ENCODE measurements at regions not wholly inside any gene's neighbourhood (a gene's known extent, or its start where the extent isn't known, plus 50 kb on each side); places are given as distances from the start of the nearest gene placed in this dataset.
"Not testable (repeated sequence)": the region's sequence is repeated elsewhere in the genome, so short reads cannot be mapped to it uniquely, and the experiment has no call there.

DNA sequence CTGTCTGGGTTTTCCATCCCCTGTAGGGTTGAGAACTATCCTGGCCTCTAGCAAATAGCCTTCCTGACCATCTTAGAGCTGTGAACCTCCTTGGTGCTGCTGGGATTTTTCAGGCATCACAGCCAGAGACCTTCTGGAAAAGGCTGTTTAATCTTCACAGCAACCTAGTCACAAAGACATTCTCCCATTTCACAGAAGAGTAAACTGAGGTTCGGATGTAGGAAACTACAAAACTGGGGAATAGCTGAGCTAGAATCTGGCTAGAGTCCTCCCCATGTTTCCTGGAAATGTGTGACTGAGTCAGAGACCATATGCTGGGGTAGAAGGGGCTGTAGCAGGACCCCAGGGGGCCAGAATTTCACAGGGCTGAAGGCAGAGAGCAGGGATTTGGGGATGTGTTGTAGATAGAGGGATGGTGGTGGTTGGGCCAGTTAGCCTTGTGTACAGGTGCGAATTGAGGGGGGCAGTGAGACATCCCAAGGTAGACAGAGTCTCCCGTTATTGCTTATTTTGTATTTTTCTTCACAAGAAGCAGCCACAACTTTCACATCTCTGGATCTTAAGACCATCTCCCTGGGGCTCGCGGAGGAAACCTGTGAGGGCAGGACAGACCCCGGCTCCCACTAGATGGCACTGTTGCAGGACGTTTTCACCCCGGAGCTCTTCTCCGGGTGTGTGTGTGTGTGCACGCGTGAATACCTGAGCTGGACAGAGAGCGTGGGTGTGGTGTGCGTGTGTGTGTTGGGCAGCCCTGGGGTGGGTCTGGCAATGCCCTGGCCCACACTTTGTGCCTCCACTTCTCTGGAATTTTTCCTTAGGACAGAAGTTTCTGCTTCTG, 66.9 kb upstream of the PRR23C start:
- DNase-seq (ENCODE audit: low spot score), result peak; percentile 58
- Histone ChIP-seq H3K4me3 (no peak overlapping the region), H3K9me3 (no peaks in the 10 kb centered on the region), H3K27me3 (no peaks in the 10 kb centered on the region), H3K27ac (no peak overlapping the region), H3K36me3 (no peaks in the 10 kb centered on the region), H3K4me1 (no peaks in the 10 kb centered on the region)
- TF ChIP-seq, protein P1, sequence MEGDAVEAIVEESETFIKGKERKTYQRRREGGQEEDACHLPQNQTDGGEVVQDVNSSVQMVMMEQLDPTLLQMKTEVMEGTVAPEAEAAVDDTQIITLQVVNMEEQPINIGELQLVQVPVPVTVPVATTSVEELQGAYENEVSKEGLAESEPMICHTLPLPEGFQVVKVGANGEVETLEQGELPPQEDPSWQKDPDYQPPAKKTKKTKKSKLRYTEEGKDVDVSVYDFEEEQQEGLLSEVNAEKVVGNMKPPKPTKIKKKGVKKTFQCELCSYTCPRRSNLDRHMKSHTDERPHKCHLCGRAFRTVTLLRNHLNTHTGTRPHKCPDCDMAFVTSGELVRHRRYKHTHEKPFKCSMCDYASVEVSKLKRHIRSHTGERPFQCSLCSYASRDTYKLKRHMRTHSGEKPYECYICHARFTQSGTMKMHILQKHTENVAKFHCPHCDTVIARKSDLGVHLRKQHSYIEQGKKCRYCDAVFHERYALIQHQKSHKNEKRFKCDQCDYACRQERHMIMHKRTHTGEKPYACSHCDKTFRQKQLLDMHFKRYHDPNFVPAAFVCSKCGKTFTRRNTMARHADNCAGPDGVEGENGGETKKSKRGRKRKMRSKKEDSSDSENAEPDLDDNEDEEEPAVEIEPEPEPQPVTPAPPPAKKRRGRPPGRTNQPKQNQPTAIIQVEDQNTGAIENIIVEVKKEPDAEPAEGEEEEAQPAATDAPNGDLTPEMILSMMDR (IDR thresholded peaks at IDR 0.05), result peak; percentile 55 to 80

DNA sequence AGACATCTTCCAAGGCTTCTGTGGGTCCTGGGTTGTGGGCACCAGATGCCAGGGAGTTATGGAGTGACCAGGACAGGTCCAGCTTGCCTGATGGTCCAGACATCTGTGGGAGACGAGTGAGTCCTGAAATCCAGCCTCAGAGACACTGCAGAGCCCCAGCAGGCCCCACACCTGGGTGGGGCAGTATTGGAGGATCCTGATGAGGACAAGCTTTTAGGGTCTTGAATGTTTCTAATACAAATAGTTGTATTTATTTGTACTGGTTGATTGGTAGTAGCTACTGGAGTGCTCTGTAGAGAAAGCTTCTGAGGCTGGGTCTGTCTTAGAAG, 67.5 kb upstream of the PRR23C start:
- Histone ChIP-seq H3K4me1 (no peaks in the 10 kb centered on the region), H3K27me3 (no peaks in the 10 kb centered on the region), H3K27ac (no peak overlapping the region), H3K9me3 (no peaks in the 10 kb centered on the region), H3K36me3 (no peaks in the 10 kb centered on the region), H3K4me3 (no peak overlapping the region)
- TF ChIP-seq, protein P1 (IDR thresholded peaks at IDR 0.05), result no peak
- DNase-seq (ENCODE audit: low spot score), result no peak

DNA sequence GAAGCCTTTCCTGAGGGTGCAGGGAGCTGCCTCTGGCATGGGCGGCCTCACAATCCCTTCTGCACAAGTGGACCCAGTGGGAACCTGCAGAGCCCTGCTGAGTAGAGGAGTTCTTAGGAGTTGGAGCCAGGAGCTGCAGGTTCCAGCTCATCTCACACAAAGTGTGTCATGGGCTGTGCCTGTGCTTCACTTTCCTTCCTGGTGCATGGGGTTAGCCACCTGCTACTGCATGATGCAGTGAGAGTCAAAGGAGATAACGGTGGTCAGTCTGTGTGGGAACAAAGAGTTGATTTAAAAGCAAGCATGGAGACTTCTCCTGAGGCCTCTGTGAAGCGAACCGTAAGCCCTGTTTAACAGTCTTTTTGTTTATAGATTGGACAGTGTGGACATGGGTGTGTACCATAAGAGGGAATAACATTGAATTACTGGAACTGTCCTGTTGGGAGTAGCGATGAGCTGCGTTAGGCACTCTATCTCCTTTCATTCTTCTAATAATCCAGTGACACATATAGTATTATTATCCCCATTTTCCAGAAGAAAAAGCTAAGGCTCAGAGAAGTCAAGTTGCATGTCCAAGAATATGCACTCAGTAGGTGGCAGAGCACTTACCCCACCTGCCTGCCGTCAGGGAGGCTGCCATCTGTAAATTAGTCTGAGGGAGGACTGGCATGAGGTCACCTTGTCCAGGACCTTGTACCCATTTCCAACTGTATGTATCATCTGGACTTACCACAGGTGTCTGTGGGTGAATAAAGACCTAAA, 68.7 kb upstream of the PRR23C start:
- no peak overlapping the region for H3K4me3 ChIP-seq
- TF ChIP-seq, protein P1 (IDR thresholded peaks at IDR 0.05), result no peak
- H3K27me3 ChIP-seq, result no peaks in the 10 kb centered on the region
- no peaks in the 10 kb centered on the region for H3K4me1 ChIP-seq
- no peaks in the 10 kb centered on the region for H3K36me3 ChIP-seq
- no peak overlapping the region for H3K27ac ChIP-seq
- peak; percentile 28 for DNase-seq (ENCODE audit: low spot score)
- no peaks in the 10 kb centered on the region for H3K9me3 ChIP-seq

DNA sequence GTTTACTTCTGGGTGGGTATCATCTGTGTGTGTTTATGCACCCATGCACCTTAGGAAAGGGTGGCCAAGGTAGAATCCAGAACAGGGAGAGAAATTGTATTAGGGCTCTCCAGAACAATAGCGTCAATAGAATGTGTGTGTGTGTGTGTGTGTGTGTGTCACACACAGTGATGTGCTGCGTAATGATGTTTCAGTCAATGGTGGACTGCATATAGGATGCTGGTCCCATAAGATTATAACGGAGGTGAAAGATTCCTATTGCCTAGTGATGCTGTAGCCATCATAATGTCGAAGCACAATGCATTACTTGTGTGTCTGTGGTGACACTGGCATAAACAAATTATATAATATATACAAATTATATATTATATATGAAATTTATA, 69.3 kb upstream of the PRR23C start:
- Histone ChIP-seq H3K4me3 (no peak overlapping the region), H3K9me3 (no peaks in the 10 kb centered on the region), H3K4me1 (no peaks in the 10 kb centered on the region), H3K36me3 (no peaks in the 10 kb centered on the region), H3K27ac (no peak overlapping the region), H3K27me3 (no peaks in the 10 kb centered on the region)
- no peak for DNase-seq (ENCODE audit: low spot score)
- TF ChIP-seq, protein P1 (IDR thresholded peaks at IDR 0.05), result no peak

DNA sequence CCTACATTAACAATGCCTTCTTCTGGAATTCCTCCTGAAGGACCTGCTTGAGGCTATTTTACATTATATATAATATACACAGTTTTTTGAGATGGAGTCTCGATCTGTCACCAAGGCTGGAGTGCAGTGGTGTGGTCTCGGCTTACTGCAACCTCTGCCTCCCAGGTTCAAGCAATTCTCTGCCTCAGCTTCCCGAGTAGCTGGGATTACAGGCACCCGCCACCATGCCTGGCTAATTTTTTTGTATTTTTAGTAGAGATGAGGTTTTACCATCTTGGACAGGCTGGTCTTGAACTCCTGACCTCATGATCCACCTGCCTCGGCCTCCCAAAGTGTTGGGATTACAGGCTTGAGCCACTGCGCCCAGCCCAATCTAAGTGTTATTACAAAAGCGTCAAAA, 71.9 kb upstream of the PRR23C start:
- H3K4me3 ChIP-seq; H3K36me3 ChIP-seq; DNase-seq (ENCODE audit: low spot score); H3K9me3 ChIP-seq; H3K27ac ChIP-seq; H3K4me1 ChIP-seq; H3K27me3 ChIP-seq: not testable (repeated sequence)

DNA sequence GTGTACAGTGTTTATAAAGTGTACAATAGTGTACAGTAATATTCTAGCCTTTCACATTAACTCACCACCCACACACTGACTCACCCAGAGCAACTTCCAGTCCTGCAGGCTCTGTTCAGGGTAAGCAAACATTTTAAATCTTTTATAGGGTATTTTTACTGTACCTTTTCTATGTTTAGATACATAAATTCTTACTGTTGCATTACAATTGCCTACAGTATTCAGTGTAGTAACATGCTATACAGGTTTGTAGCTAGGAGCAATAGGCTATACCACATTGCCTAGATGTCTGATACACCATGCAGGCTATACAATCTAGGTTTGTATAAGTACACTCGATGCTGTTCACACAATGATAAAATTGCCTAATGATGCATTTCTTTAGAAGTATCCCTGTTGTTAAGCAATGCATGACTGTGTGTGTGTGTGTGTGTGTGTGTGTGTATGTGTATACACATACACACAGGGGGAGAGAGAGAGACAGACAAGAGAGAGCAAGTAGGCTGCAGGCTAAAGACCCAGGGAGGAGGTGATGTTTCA, 72.5 kb upstream of the PRR23C start:
- no peaks in the 10 kb centered on the region for H3K9me3 ChIP-seq
- no peak overlapping the region for H3K27ac ChIP-seq
- DNase-seq (ENCODE audit: low spot score), result no peak
- H3K27me3 ChIP-seq, result no peaks in the 10 kb centered on the region
- TF ChIP-seq, protein P1 (IDR thresholded peaks at IDR 0.05), result no peak
- H3K4me3 ChIP-seq, result no peak overlapping the region
- H3K36me3 ChIP-seq, result no peaks in the 10 kb centered on the region
- H3K4me1 ChIP-seq, result peaks cover 0 to 10% of the 10 kb centered on the region in 2 donors
